Activated CD8-positive, alpha-beta T cell treated with anti-CD3 and anti-CD28 coated beads for 36 hours (primary cell): ENCODE measurements at regions not wholly inside any gene's neighbourhood (a gene's known extent, or its start where the extent isn't known, plus 50 kb on each side); places are given as distances from the start of the nearest gene placed in this dataset.

Source experiments
- ATAC-seq: fragments of 200-7000 bp; cut with Tn5 transposase; one replicate; pipeline ENCODE4 v1.10.0; 2021; ENCODE audit warnings: mild to moderate bottlenecking, moderate library complexity
- CTCF ChIA-PET: fragments of 350-600 bp; sonication (Branson Sonifier 250); formaldehyde crosslinking; loops from one replicate; lab custom pipeline; 2021; ENCODE audit warnings: antibody characterized with exemption; lab: Charles Lee
- POLR2A ChIA-PET: fragments of 350-600 bp; sonication (Branson Sonifier 250); formaldehyde crosslinking; loops from one replicate; lab custom pipeline; 2021; ENCODE audit warnings: antibody characterized with exemption; lab: Charles Lee
- DNase-seq: peaks from one replicate; pipeline ENCODE4 v3.0.0-alpha.2; 2020
- H3K27ac Mint-ChIP-seq: one replicate; pipeline ENCODE4 v1.8.0; 2021; ENCODE audit warnings: mild to moderate bottlenecking, mixed read lengths
- H3K27me3 Mint-ChIP-seq: one replicate; pipeline ENCODE4 v1.8.0; 2021; ENCODE audit warnings: mixed read lengths
- H3K36me3 Mint-ChIP-seq: one replicate; pipeline ENCODE4 v1.8.0; 2021; ENCODE audit warnings: low read depth, mixed read lengths
- H3K4me1 Mint-ChIP-seq: one replicate; pipeline ENCODE4 v1.8.0; 2021; ENCODE audit warnings: low read depth, mixed read lengths
- H3K4me3 Mint-ChIP-seq: one replicate; pipeline ENCODE4 v1.8.0; 2021; ENCODE audit warnings: mild to moderate bottlenecking, moderate library complexity, mixed read lengths
- H3K9me3 Mint-ChIP-seq: one replicate; pipeline ENCODE4 v1.8.0; 2021; ENCODE audit warnings: mixed read lengths
- intact Hi-C: fragments of 100-400 bp; cut with micrococcal nuclease; formaldehyde crosslinking; loops from one replicate; pipeline ENCODE4 v1.10.0; 2022
- TF ChIP-seq, protein P1 (sequence below): fragments of 200-600 bp; IDR thresholded peaks from one replicate; pipeline ENCODE4 v1.8.0; 2022; ENCODE audit warnings: antibody characterized with exemption, mild to moderate bottlenecking

DNA sequence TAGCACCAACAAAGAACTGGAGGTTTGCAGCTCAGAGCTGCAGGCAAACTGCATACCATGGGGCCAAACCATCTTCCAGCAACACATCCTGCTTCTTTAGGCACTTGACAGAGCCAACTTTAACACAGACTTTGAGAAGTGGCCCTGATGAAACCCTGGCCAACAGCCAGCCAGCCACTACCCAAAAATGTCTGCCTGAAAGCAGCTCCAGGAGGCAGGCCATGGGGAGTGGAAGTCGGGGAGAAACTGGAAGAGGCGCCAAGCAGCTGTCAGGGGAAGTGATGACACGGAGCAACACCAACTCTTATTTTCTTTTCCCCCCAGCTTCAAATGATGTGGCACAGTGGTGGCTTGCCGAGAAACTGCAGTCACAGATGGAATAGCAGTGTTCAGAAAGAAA lies 110.9 kb upstream of the PLXNC1 start:
- peaks cover 12% of the 10 kb centered on the region for H3K4me1 Mint-ChIP-seq
- DNase-seq (no peak), ATAC-seq (no peak)
- H3K4me3 Mint-ChIP-seq, result no peak overlapping the region
- POLR2A ChIA-PET, result no interaction called here
- H3K27ac Mint-ChIP-seq, result no peak overlapping the region
- no peaks in the 10 kb centered on the region for H3K36me3 Mint-ChIP-seq
- TF ChIP-seq, protein P1, sequence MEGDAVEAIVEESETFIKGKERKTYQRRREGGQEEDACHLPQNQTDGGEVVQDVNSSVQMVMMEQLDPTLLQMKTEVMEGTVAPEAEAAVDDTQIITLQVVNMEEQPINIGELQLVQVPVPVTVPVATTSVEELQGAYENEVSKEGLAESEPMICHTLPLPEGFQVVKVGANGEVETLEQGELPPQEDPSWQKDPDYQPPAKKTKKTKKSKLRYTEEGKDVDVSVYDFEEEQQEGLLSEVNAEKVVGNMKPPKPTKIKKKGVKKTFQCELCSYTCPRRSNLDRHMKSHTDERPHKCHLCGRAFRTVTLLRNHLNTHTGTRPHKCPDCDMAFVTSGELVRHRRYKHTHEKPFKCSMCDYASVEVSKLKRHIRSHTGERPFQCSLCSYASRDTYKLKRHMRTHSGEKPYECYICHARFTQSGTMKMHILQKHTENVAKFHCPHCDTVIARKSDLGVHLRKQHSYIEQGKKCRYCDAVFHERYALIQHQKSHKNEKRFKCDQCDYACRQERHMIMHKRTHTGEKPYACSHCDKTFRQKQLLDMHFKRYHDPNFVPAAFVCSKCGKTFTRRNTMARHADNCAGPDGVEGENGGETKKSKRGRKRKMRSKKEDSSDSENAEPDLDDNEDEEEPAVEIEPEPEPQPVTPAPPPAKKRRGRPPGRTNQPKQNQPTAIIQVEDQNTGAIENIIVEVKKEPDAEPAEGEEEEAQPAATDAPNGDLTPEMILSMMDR, result no peak
- intact Hi-C loops, result no loop called here
- CTCF ChIA-PET, result interaction anchor here (3.8 kb wide), 1 partner anchor 64 kb away, joined by 15 read pairs; no protein-coding TSS in a partner anchor
- peaks cover 16% of the 10 kb centered on the region for H3K9me3 Mint-ChIP-seq
- H3K27me3 Mint-ChIP-seq, result no peaks in the 10 kb centered on the region

DNA sequence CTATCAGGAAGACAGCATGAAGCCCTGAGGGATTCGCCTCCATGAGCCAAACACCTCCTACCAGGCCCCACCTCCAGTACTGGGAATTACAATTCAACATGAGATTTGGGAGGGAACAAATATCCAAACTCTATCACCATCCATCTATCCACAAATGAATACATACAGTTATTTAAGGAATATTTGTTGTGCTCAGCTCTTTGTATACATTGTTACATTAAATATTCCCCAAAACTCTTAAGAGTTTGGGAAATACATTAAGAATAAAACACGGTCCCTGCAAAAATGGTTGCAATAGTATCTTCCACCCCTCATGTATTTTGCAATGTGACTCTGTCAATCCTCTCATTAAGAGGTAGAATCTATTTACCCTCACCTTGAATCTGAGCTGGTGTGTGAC lies 109.8 kb upstream of the PLXNC1 start:
- TF ChIP-seq, protein P1, result no peak
- POLR2A ChIA-PET, result no interaction called here
- Mint-ChIP-seq H3K9me3 (peaks cover 16% of the 10 kb centered on the region), H3K4me3 (no peak overlapping the region), H3K36me3 (no peaks in the 10 kb centered on the region), H3K27me3 (no peaks in the 10 kb centered on the region), H3K27ac (no peak overlapping the region), H3K4me1 (peaks cover under 1% of the 10 kb centered on the region)
- no peak for ATAC-seq
- CTCF ChIA-PET, result interaction anchor here (3.8 kb wide), 1 partner anchor 63 kb away, joined by 15 read pairs; no protein-coding TSS in a partner anchor
- intact Hi-C loops, result no loop called here
- DNase-seq, result no peak

DNA sequence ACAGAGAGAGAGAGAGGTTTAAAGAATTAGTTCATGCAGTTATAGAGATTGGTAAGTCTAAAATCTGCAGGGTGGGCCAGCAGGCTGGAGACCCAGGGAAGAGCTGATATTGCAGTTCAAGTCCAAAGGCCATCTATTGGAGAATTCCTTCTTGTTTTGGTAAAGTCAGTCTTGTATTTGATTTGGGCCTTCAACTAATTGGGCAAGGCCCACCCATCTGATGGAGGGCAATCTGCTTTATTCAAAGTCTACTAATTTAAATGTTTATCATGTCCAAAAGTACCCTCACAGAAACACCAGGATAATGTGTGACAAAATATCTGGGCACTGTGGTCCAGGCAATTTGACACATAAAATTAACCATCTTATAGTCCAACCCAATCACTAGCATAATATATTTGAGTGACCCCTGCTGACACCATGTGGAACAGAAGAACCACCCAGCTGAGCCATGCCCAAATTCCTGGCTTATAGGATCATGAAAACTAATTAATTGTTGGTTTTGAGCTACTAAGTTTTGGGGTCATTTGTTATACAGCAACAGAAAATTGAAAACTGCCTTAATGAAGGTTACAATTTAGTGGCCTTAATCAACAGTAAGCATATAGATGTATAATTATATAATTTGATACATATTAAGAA lies 109.1 kb upstream of the PLXNC1 start:
- DNase-seq (no peak), ATAC-seq (no peak)
- ChIA-PET POLR2A (no interaction called here), CTCF (interaction anchor here (3.8 kb wide), 1 partner anchor 62 kb away, joined by 15 read pairs; no protein-coding TSS in a partner anchor)
- no peaks in the 10 kb centered on the region for H3K36me3 Mint-ChIP-seq
- H3K27ac Mint-ChIP-seq, result no peak overlapping the region
- intact Hi-C loops, result no loop called here
- H3K4me3 Mint-ChIP-seq, result no peak overlapping the region
- TF ChIP-seq, protein P1, result no peak
- peaks cover 12% of the 10 kb centered on the region for H3K9me3 Mint-ChIP-seq
- H3K27me3 Mint-ChIP-seq, result no peaks in the 10 kb centered on the region
- H3K4me1 Mint-ChIP-seq, result no peaks in the 10 kb centered on the region

DNA sequence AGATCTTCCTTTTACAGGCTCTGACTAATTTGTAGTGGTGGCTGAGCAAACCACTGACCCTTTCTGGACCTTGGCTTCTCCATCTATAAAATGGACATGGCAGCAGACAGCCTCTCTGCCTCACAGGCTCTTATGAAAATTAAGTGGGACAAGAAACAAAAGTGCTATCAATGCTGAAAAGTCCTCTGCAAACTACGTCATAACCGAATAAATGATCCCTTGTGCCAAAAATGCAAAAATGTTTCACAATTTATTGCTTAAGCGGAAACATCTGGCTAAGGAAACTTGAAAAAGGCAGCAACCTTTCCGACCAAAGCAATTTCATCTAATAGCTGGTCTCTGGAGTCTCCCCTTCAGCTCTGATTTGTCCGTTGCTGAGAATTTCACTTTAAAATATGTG lies 108.5 kb upstream of the PLXNC1 start:
- Mint-ChIP-seq H3K9me3 (peaks cover 7% of the 10 kb centered on the region), H3K27me3 (no peaks in the 10 kb centered on the region), H3K27ac (no peak overlapping the region), H3K4me1 (no peaks in the 10 kb centered on the region), H3K36me3 (no peaks in the 10 kb centered on the region), H3K4me3 (no peak overlapping the region)
- ATAC-seq (no peak), DNase-seq (no peak)
- ChIA-PET CTCF (interaction anchor here (3.8 kb wide), 1 partner anchor 61 kb away, joined by 15 read pairs; no protein-coding TSS in a partner anchor), POLR2A (no interaction called here)
- intact Hi-C loops, result no loop called here
- TF ChIP-seq, protein P1, result no peak

DNA sequence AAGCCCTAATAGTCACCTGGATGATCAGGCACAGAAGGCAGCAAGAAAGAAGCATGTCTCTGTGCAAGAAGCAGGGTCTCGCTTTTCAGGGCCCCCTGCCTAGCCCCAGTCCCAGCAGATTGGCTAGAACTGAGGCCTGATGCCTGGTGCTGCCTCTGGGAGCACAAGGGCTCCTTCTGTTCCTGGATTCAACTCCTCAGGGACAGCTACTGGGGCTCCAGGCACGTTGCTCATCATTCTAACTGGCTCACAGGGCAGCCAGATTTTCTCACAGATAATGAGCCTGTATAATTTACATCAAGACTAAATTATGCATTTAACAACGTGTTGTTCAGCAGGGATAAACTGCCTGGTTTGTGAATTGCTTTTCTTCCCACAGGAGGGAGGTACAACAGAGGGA lies 106.5 kb upstream of the PLXNC1 start:
- H3K27ac Mint-ChIP-seq, result no peak overlapping the region
- H3K4me3 Mint-ChIP-seq, result no peak overlapping the region
- no peaks in the 10 kb centered on the region for H3K27me3 Mint-ChIP-seq
- no peaks in the 10 kb centered on the region for H3K36me3 Mint-ChIP-seq
- DNase-seq, result no peak
- ChIA-PET CTCF (interaction anchor here (1.5 kb wide), 1 partner anchor 14 kb away, joined by 5 read pairs; no protein-coding TSS in a partner anchor), POLR2A (no interaction called here)
- TF ChIP-seq, protein P1, result no peak
- intact Hi-C loops, result no loop called here
- no peak for ATAC-seq
- H3K4me1 Mint-ChIP-seq, result no peaks in the 10 kb centered on the region
- H3K9me3 Mint-ChIP-seq, result peaks cover 7% of the 10 kb centered on the region
